HepG2 (cell line): ENCODE measurements at regions not wholly inside any gene's neighbourhood (a gene's known extent, or its start where the extent isn't known, plus 50 kb on each side); places are given as distances from the start of the nearest gene placed in this dataset.

Source experiments
- CHD2 ChIP-seq: IDR thresholded peaks from 2 replicates; pipeline ENCODE4 v1.6.1; 2011; ENCODE audit warnings: low read depth, low read length, improper control_type of control experiment
- FOSL1 ChIP-seq: sonication (generic); formaldehyde crosslinking; IDR thresholded peaks from 2 replicates; pipeline ENCODE4 v1.9.0; 2021; ENCODE audit warnings: missing genetic modification reagents, borderline replicate concordance
- HNF4A ChIP-seq: sonication (generic); formaldehyde crosslinking; IDR thresholded peaks from 2 replicates; pipeline ENCODE4 v1.4.0; 2020; ENCODE audit warnings: missing genetic modification reagents
- ONECUT2 ChIP-seq: sonication (generic); formaldehyde crosslinking; IDR thresholded peaks from 2 replicates; pipeline ENCODE4 v1.4.0; 2020; ENCODE audit warnings: missing genetic modification reagents
- SCMH1 ChIP-seq: sonication (generic); formaldehyde crosslinking; IDR thresholded peaks from 2 replicates; pipeline ENCODE4 v1.9.0; 2021; ENCODE audit warnings: missing genetic modification reagents, mild to moderate bottlenecking, borderline replicate concordance
- ZFP90 ChIP-seq: sonication (generic); formaldehyde crosslinking; IDR thresholded peaks from 2 replicates; pipeline ENCODE4 v1.8.0; 2022; ENCODE audit warnings: missing genetic modification reagents, mild to moderate bottlenecking, inconsistent platforms, borderline replicate concordance
- ZNF17 ChIP-seq: sonication (generic); formaldehyde crosslinking; IDR thresholded peaks from 2 replicates; pipeline ENCODE4 v1.5.0; 2020; ENCODE audit warnings: mild to moderate bottlenecking, missing genetic modification reagents
- ZNF335 ChIP-seq: sonication (generic); formaldehyde crosslinking; IDR thresholded peaks from 2 replicates; pipeline ENCODE4 v1.4.0; 2020; ENCODE audit warnings: missing genetic modification reagents
- ZNF564 ChIP-seq: sonication (generic); formaldehyde crosslinking; IDR thresholded peaks from 2 replicates; pipeline ENCODE4 v1.8.1; 2023; ENCODE audit warnings: mild to moderate bottlenecking, missing genetic modification reagents
- ZSCAN29 ChIP-seq: sonication (generic); formaldehyde crosslinking; conservative IDR thresholded peaks from 2 replicates; pipeline ENCODE4 v1.4.0; 2020; ENCODE audit warnings: mild to moderate bottlenecking, missing genetic modification reagents
- TF ChIP-seq, protein P1 (sequence below): sonication (generic); formaldehyde crosslinking; IDR thresholded peaks from 2 replicates; pipeline ENCODE4 v1.8.0; 2022; ENCODE audit warnings: mild to moderate bottlenecking, missing genetic modification reagents, borderline replicate concordance
- TF ChIP-seq, protein P2 (sequence below): fragments of 450-650 bp; IDR thresholded peaks from 2 replicates; pipeline ENCODE4 v1.6.1; 2016
- TF ChIP-seq, protein P3 (sequence below): sonication (generic); formaldehyde crosslinking; IDR thresholded peaks from 2 replicates; pipeline ENCODE4 v1.9.0; 2021; ENCODE audit warnings: mild to moderate bottlenecking, missing genetic modification reagents
- TF ChIP-seq, protein P4 (sequence below): sonication (generic); formaldehyde crosslinking; IDR thresholded peaks from 2 replicates; pipeline ENCODE4 v1.9.0; 2021; ENCODE audit warnings: missing genetic modification reagents, mild to moderate bottlenecking, borderline replicate concordance
- TF ChIP-seq, protein P5 (sequence below): fragments of 450-650 bp; IDR thresholded peaks from 2 replicates; pipeline ENCODE4 v1.6.1; 2017; ENCODE audit warnings: mild to moderate bottlenecking

DNA sequence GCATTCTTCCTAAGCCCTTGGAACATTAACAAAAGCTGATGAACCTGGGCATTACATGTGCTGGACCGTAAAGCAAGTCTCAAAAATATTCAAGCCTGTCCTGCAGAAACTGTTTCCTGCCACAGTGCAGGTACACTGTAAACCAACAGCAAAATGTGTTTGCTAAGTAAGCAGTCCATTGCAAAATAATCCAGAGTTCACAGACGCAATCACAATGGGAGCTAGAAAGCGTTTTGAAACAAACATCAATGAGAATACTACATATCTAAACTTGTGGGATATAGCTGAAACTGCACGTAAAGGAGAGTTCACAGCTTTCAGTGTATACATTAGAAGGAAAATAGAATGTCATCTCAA is 61.6 kb downstream of the RGS12 start (continued):
- no peak for TF ChIP-seq ZNF564 (CRISPR knock-in tag)
- no peak for TF ChIP-seq SCMH1
- TF ChIP-seq, protein P1, sequence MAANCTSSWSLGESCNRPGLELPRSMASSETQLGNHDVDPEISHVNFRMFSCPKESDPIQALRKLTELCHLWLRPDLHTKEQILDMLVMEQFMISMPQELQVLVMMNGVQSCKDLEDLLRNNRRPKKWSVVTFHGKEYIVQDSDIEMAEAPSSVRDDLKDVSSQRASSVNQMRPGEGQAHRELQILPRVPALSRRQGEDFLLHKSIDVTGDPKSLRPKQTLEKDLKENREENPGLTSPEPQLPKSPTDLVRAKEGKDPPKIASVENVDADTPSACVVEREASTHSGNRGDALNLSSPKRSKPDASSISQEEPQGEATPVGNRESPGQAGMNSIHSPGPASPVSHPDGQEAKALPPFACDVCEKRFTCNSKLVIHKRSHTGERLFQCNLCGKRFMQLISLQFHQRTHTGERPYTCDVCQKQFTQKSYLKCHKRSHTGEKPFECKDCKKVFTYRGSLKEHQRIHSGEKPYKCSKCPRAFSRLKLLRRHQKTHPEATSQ (CRISPR knock-in tag) = peak; percentile 53; the same call in 1 of the 2 replicates
- TF ChIP-seq ZNF17 (CRISPR knock-in tag) = no peak
- no peak for TF ChIP-seq FOSL1 (CRISPR knock-in tag)
- TF ChIP-seq ZNF335 = peak; percentile 84; the same call in 1 of the 2 replicates
- TF ChIP-seq ONECUT2 = peak; percentile 38; the same call in 1 of the 2 replicates
- TF ChIP-seq, protein P2, sequence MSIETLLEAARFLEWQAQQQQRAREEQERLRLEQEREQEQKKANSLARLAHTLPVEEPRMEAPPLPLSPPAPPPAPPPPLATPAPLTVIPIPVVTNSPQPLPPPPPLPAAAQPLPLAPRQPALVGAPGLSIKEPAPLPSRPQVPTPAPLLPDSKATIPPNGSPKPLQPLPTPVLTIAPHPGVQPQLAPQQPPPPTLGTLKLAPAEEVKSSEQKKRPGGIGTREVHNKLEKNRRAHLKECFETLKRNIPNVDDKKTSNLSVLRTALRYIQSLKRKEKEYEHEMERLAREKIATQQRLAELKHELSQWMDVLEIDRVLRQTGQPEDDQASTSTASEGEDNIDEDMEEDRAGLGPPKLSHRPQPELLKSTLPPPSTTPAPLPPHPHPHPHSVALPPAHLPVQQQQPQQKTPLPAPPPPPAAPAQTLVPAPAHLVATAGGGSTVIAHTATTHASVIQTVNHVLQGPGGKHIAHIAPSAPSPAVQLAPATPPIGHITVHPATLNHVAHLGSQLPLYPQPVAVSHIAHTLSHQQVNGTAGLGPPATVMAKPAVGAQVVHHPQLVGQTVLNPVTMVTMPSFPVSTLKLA = 0 out of 2 replicates have a peak, but pooled peaks have one; percentile 4
- TF ChIP-seq, protein P3, sequence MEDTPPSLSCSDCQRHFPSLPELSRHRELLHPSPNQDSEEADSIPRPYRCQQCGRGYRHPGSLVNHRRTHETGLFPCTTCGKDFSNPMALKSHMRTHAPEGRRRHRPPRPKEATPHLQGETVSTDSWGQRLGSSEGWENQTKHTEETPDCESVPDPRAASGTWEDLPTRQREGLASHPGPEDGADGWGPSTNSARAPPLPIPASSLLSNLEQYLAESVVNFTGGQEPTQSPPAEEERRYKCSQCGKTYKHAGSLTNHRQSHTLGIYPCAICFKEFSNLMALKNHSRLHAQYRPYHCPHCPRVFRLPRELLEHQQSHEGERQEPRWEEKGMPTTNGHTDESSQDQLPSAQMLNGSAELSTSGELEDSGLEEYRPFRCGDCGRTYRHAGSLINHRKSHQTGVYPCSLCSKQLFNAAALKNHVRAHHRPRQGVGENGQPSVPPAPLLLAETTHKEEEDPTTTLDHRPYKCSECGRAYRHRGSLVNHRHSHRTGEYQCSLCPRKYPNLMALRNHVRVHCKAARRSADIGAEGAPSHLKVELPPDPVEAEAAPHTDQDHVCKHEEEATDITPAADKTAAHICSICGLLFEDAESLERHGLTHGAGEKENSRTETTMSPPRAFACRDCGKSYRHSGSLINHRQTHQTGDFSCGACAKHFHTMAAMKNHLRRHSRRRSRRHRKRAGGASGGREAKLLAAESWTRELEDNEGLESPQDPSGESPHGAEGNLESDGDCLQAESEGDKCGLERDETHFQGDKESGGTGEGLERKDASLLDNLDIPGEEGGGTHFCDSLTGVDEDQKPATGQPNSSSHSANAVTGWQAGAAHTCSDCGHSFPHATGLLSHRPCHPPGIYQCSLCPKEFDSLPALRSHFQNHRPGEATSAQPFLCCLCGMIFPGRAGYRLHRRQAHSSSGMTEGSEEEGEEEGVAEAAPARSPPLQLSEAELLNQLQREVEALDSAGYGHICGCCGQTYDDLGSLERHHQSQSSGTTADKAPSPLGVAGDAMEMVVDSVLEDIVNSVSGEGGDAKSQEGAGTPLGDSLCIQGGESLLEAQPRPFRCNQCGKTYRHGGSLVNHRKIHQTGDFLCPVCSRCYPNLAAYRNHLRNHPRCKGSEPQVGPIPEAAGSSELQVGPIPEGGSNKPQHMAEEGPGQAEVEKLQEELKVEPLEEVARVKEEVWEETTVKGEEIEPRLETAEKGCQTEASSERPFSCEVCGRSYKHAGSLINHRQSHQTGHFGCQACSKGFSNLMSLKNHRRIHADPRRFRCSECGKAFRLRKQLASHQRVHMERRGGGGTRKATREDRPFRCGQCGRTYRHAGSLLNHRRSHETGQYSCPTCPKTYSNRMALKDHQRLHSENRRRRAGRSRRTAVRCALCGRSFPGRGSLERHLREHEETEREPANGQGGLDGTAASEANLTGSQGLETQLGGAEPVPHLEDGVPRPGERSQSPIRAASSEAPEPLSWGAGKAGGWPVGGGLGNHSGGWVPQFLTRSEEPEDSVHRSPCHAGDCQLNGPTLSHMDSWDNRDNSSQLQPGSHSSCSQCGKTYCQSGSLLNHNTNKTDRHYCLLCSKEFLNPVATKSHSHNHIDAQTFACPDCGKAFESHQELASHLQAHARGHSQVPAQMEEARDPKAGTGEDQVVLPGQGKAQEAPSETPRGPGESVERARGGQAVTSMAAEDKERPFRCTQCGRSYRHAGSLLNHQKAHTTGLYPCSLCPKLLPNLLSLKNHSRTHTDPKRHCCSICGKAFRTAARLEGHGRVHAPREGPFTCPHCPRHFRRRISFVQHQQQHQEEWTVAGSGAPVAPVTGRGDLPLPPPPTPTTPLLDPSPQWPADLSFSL = no peak
- TF ChIP-seq, protein P4, sequence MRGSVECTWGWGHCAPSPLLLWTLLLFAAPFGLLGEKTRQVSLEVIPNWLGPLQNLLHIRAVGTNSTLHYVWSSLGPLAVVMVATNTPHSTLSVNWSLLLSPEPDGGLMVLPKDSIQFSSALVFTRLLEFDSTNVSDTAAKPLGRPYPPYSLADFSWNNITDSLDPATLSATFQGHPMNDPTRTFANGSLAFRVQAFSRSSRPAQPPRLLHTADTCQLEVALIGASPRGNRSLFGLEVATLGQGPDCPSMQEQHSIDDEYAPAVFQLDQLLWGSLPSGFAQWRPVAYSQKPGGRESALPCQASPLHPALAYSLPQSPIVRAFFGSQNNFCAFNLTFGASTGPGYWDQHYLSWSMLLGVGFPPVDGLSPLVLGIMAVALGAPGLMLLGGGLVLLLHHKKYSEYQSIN (CRISPR knock-in tag) = no peak
- TF ChIP-seq HNF4A (CRISPR knock-in tag) = peak; percentile 99
- TF ChIP-seq, protein P5, sequence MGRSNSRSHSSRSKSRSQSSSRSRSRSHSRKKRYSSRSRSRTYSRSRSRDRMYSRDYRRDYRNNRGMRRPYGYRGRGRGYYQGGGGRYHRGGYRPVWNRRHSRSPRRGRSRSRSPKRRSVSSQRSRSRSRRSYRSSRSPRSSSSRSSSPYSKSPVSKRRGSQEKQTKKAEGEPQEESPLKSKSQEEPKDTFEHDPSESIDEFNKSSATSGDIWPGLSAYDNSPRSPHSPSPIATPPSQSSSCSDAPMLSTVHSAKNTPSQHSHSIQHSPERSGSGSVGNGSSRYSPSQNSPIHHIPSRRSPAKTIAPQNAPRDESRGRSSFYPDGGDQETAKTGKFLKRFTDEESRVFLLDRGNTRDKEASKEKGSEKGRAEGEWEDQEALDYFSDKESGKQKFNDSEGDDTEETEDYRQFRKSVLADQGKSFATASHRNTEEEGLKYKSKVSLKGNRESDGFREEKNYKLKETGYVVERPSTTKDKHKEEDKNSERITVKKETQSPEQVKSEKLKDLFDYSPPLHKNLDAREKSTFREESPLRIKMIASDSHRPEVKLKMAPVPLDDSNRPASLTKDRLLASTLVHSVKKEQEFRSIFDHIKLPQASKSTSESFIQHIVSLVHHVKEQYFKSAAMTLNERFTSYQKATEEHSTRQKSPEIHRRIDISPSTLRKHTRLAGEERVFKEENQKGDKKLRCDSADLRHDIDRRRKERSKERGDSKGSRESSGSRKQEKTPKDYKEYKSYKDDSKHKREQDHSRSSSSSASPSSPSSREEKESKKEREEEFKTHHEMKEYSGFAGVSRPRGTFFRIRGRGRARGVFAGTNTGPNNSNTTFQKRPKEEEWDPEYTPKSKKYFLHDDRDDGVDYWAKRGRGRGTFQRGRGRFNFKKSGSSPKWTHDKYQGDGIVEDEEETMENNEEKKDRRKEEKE = no peak
- TF ChIP-seq ZSCAN29 (CRISPR knock-in tag) = peak; percentile 62; the same call in 1 of the 2 replicates
- TF ChIP-seq CHD2 = no peak
- TF ChIP-seq ZFP90 (CRISPR knock-in tag) = 0 out of 2 replicates have a peak, but pooled peaks have one; percentile 19
